Sigmoid colon (tissue), 4 donors: ENCODE measurements at regions not wholly inside any gene's neighbourhood (a gene's known extent, or its start where the extent isn't known, plus 50 kb on each side); places are given as distances from the start of the nearest gene placed in this dataset.

ENCODE experiments used
- CTCF ChIP-seq, 4 experiments: fragments of 450-650 bp in 3 of 4; fragments of 200-600 bp in 1 of 4; IDR thresholded peaks; one replicate each; pipeline ENCODE4 v1.5.1; 2016 to 2019; ENCODE audit warnings: antibody characterized with exemption in 4 of 4, mild to moderate bottlenecking in 3 of 4, moderate library complexity in 2 of 4
- POLR2A ChIP-seq, 2 donors: fragments of 450-650 bp; IDR thresholded peaks; one replicate each; pipeline ENCODE4 v1.6.1; 2016; ENCODE audit warnings: antibody characterized with exemption in 2 of 2, mild to moderate bottlenecking in 2 of 2, moderate library complexity in 2 of 2
- POLR2AphosphoS5 ChIP-seq, 4 donors: sonication (generic); formaldehyde crosslinking; IDR thresholded peaks; one replicate each; pipeline ENCODE4 v1.6.1; 2017; ENCODE audit warnings: antibody characterized with exemption in 4 of 4

- TF ChIP-seq CTCF (IDR thresholded peaks at IDR 0.05) (no peak), POLR2A (IDR thresholded peaks at IDR 0.05) (no peak), POLR2AphosphoS5 (IDR thresholded peaks at IDR 0.05) (no peak)
These were observed 1564.8 kb downstream of the RPA4 start for GRCh38 chrX:98448524-98448923.
